Endothelial cell of umbilical vein (primary cell): ENCODE measurements at regions not wholly inside any gene's neighbourhood (a gene's known extent, or its start where the extent isn't known, plus 50 kb on each side); places are given as distances from the start of the nearest gene placed in this dataset.

Experiments
- BruUV-seq: library from RNA; stranded (reverse); fragments of 400-500 nt; replicated peaks from 2 replicates; lab custom pipeline; 2021; lab: Mats Ljungman, UMichigan
- CTCF ChIA-PET: fragments of 300-600, 350-600 bp; sonication (Branson Sonifier 250); formaldehyde crosslinking; loops from one replicate; lab custom pipeline; 2021; ENCODE audit warnings: antibody characterized with exemption, inconsistent platforms; lab: Charles Lee
- POLR2A ChIA-PET: fragments of 300-600, 350-600 bp; sonication (Branson Sonifier 250); formaldehyde crosslinking; loops from one replicate; lab custom pipeline; 2021; ENCODE audit warnings: antibody characterized with exemption, inconsistent platforms; lab: Charles Lee
- DNase-seq: peaks from one replicate; pipeline ENCODE4 v3.0.0-alpha.2; 2011; ENCODE audit warnings: low read depth, low spot score
- FAIRE-seq: peaks from 2 replicates; lab custom pipeline; 2011; peaks lifted over from hg19 to GRCh38; lab: Jason Lieb, UNC
- H2AFZ ChIP-seq: 2 replicates; pipeline ENCODE4 v1.6.0; 2012; ENCODE audit warnings: low read depth, low read length, control low read depth, inconsistent platforms
- H3K27ac ChIP-seq: 2 replicates; pipeline ENCODE4 v1.5.1; 2011; ENCODE audit warnings: low read depth, mild to moderate bottlenecking, control low read depth, low read length, moderate library complexity; ENCODE audit not compliant: insufficient read depth
- H3K27me3 ChIP-seq, 2 experiments: 2 replicates each; pipeline versions ENCODE4 v1.6.0 to v1.6.1; 2011; ENCODE audit warnings: low read length in 2 of 2, mixed read lengths in 1 of 2; ENCODE audit not compliant: control insufficient read depth in 2 of 2, insufficient read depth in 2 of 2
- H3K36me3 ChIP-seq, 2 experiments: 2 replicates in 1 of 2; 3 replicates in 1 of 2; pipeline ENCODE4 v1.5.1; 2011; ENCODE audit warnings: low read length in 2 of 2, mild to moderate bottlenecking in 1 of 2, moderate library complexity in 1 of 2; ENCODE audit not compliant: control insufficient read depth in 2 of 2, insufficient read depth in 2 of 2; ENCODE audit errors: extremely low read depth in 1 of 2
- H3K4me1 ChIP-seq: 3 replicates; pipeline ENCODE4 v1.5.1; 2011; ENCODE audit warnings: mild to moderate bottlenecking, low read length; ENCODE audit not compliant: control insufficient read depth, insufficient read depth; ENCODE audit errors: extremely low read depth
- H3K4me2 ChIP-seq: 2 replicates; pipeline ENCODE4 v1.6.1; 2011; ENCODE audit warnings: low read length, control low read depth, mixed read lengths; ENCODE audit not compliant: insufficient read depth
- H3K4me3 ChIP-seq, 3 experiments: fragments of 200-600 bp in 1 of 3; sonication (generic), shearing (Covaris generic) in 1 of 3; replicated peaks in 1 of 3; 2 replicates each; pipeline ENCODE4 v1.5.1; 2011 to 2016; ENCODE audit warnings: control low read depth in 3 of 3, low read length in 3 of 3, mild to moderate bottlenecking in 2 of 3, inconsistent platforms in 1 of 3, low read depth in 1 of 3, moderate library complexity in 1 of 3; ENCODE audit not compliant: insufficient read depth in 1 of 3
- H3K79me2 ChIP-seq: 2 replicates; pipeline ENCODE4 v1.6.0; 2012; ENCODE audit warnings: low read length, inconsistent platforms; ENCODE audit not compliant: control insufficient read depth, insufficient read depth
- H3K9ac ChIP-seq: replicated peaks from 2 replicates; pipeline ENCODE3; 2011; ENCODE audit warnings: low read length, control low read depth; ENCODE audit not compliant: insufficient read depth; ENCODE audit errors: extremely low read depth
- H3K9me1 ChIP-seq: replicated peaks from 3 replicates; pipeline ENCODE4 v1.6.0; 2011; ENCODE audit warnings: mild to moderate bottlenecking, low read length; ENCODE audit not compliant: control insufficient read depth, insufficient read depth; ENCODE audit errors: extremely low read depth
- H3K9me3 ChIP-seq: replicated peaks from 2 replicates; pipeline ENCODE4 v1.5.1; 2012; ENCODE audit warnings: low read length, inconsistent platforms; ENCODE audit not compliant: control insufficient read depth, insufficient read depth
- H4K20me1 ChIP-seq: replicated peaks from 2 replicates; pipeline ENCODE3; 2011; ENCODE audit warnings: mild to moderate bottlenecking, low read length; ENCODE audit not compliant: control insufficient read depth, insufficient read depth; ENCODE audit errors: extremely low read depth
- EZH2 ChIP-seq: IDR thresholded peaks from 2 replicates; pipeline ENCODE4 v1.6.1; 2012; ENCODE audit warnings: borderline replicate concordance, low read depth, mild to moderate bottlenecking, moderate library complexity, low read length, inconsistent platforms; ENCODE audit not compliant: severe bottlenecking
- FOS ChIP-seq: IDR thresholded peaks from 2 replicates; pipeline ENCODE4 v1.6.1; 2011; ENCODE audit warnings: mild to moderate bottlenecking, low read length, moderate library complexity, borderline replicate concordance; ENCODE audit not compliant: insufficient read depth
- GATA2 ChIP-seq: IDR thresholded peaks from 2 replicates; pipeline ENCODE4 v1.7.0; 2011; ENCODE audit warnings: low read depth, mild to moderate bottlenecking, moderate library complexity, mixed read lengths, low read length; ENCODE audit not compliant: insufficient read length, insufficient read depth
- JUN ChIP-seq: IDR thresholded peaks from 2 replicates; pipeline ENCODE4 v1.6.1; 2011; ENCODE audit warnings: borderline replicate concordance, low read depth; ENCODE audit not compliant: insufficient read length, insufficient read depth
- MYC ChIP-seq: IDR thresholded peaks from one replicate; pipeline ENCODE4 v1.6.1; 2011; ENCODE audit warnings: mild to moderate bottlenecking, low read depth, low read length
- POLR2A ChIP-seq: IDR thresholded peaks from 2 replicates; pipeline ENCODE4 v1.6.1; 2012; ENCODE audit warnings: low read depth, mild to moderate bottlenecking, control low read depth, low read length
- POLR2AphosphoS5 ChIP-seq: IDR thresholded peaks from 2 replicates; pipeline ENCODE4 v1.6.1; 2012; ENCODE audit warnings: low read depth, mild to moderate bottlenecking, control low read depth, low read length, moderate library complexity; ENCODE audit not compliant: insufficient read depth
- dilution Hi-C: fragments of 300-500 bp; cut with MboI; formaldehyde crosslinking; loops from one replicate; pipeline ENCODE4 v1.15.0; 2019; ENCODE audit warnings: low sequenced_read_pairs; ENCODE audit not compliant: extremely low pct_ligation_motif_present
- intact Hi-C: fragments of 100-400 bp; cut with micrococcal nuclease; formaldehyde crosslinking; loops from one replicate; pipeline ENCODE4 v1.10.0; 2022

DNA sequence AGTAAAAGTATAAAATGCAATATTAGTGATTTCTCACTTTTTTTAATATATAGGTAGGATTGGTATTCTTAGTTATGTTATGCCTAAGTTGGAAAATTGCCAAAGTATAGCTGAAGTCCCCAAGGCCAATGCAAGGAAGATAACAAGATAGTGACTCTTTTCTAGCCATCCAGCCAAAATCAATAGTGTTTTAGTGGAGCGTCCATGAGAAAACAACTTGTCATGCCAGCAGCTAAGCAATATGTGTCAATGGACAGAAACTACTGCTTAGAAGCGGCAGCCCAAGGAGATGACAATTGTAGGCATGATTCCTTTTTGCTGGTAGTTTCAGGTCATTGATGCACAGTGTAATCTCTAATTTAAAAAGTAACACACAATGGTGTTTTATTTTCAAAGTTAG, 1444.6 kb downstream of the SUCLG1 start:
- no peaks in the 10 kb centered on the region for H3K36me3 ChIP-seq
- peaks cover 2% of the 10 kb centered on the region for H3K4me1 ChIP-seq
- no peaks in the 10 kb centered on the region for H3K9me1 ChIP-seq
- intact Hi-C loops = no loop called here
- dilution Hi-C loops = no loop called here
- H3K4me3 ChIP-seq = no peak overlapping the region
- ChIA-PET CTCF (no interaction called here), POLR2A (no interaction called here)
- H4K20me1 ChIP-seq = no peaks in the 10 kb centered on the region
- no peak overlapping the region for H2AFZ ChIP-seq
- H3K4me2 ChIP-seq = no peak overlapping the region
- no peak for FAIRE-seq
- DNase-seq = no peak
- BruUV-seq = no TSS peak
- H3K27ac ChIP-seq = no peak overlapping the region
- no peak for TF ChIP-seq FOS
- H3K27me3 ChIP-seq = no peaks in the 10 kb centered on the region
- no peaks in the 10 kb centered on the region for H3K79me2 ChIP-seq
- H3K9ac ChIP-seq = no peak overlapping the region
- H3K9me3 ChIP-seq = no peaks in the 10 kb centered on the region

- DNase-seq (no peak), FAIRE-seq (no peak)
- Histone ChIP-seq H2AFZ (no peak overlapping the region), H3K4me1 (no peaks in the 10 kb centered on the region), H3K9me1 (no peaks in the 10 kb centered on the region), H3K9me3 (no peaks in the 10 kb centered on the region), H3K79me2 (no peaks in the 10 kb centered on the region), H3K27me3 (no peaks in the 10 kb centered on the region), H3K9ac (no peak overlapping the region), H3K36me3 (no peaks in the 10 kb centered on the region), H3K27ac (no peak overlapping the region), H3K4me3 (no peak overlapping the region), H4K20me1 (no peaks in the 10 kb centered on the region), H3K4me2 (no peak overlapping the region)
- intact Hi-C loops (no loop called here), dilution Hi-C loops (no loop called here)
- POLR2A ChIA-PET = no interaction called here
- CTCF ChIA-PET = no interaction called here
- no TSS peak for BruUV-seq
- no peak for TF ChIP-seq JUN
- no peak for TF ChIP-seq POLR2A
- TF ChIP-seq MYC = no peak
- TF ChIP-seq POLR2AphosphoS5 = no peak
- no peak for TF ChIP-seq GATA2
- no peak for TF ChIP-seq EZH2
Measured at GRCh38 chr2:83006961-83007360, 1452.1 kb downstream of the SUCLG1 start.
